ENCODE measurements at regions not wholly inside any gene's neighbourhood (a gene's known extent, or its start where the extent isn't known, plus 50 kb on each side); places are given as distances from the start of the nearest gene placed in this dataset.

- TF ChIP-seq EZH2phosphoT487 (IDR thresholded peaks at IDR 0.05; ENCODE audit: low read depth) (no peak), CTCF (IDR thresholded peaks at IDR 0.05; ENCODE audit: low read depth, low read length) (no peak)
These were observed 1723.9 kb upstream of the CDH6 start for GRCh38 chr5:29469581-29469980.

Data from OCI-LY3 (cell line).